ENCODE measurements at regions not wholly inside any gene's neighbourhood (a gene's known extent, or its start where the extent isn't known, plus 50 kb on each side); places are given as distances from the start of the nearest gene placed in this dataset.

DNA sequence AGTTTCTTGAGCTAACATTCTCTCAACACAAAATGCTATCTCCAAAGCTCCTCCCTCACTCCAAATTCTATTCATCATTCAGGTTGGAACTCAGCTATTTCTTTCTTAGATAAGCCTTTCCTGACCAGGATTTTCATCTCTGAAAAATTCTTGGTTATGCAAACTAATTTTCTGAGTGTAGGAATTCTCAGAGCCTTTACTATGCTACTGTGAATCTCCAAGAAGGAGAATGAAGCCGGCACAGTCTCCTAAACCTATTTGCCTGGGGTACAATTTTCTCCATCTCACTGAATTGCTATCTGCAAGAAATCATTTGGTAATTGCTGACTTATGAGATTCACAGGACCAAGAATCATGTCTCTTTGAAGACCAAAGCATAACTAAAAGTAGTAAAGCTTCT lies 325.9 kb upstream of the ESRRG start:
- TF ChIP-seq, protein P1, sequence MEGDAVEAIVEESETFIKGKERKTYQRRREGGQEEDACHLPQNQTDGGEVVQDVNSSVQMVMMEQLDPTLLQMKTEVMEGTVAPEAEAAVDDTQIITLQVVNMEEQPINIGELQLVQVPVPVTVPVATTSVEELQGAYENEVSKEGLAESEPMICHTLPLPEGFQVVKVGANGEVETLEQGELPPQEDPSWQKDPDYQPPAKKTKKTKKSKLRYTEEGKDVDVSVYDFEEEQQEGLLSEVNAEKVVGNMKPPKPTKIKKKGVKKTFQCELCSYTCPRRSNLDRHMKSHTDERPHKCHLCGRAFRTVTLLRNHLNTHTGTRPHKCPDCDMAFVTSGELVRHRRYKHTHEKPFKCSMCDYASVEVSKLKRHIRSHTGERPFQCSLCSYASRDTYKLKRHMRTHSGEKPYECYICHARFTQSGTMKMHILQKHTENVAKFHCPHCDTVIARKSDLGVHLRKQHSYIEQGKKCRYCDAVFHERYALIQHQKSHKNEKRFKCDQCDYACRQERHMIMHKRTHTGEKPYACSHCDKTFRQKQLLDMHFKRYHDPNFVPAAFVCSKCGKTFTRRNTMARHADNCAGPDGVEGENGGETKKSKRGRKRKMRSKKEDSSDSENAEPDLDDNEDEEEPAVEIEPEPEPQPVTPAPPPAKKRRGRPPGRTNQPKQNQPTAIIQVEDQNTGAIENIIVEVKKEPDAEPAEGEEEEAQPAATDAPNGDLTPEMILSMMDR (IDR thresholded peaks at IDR 0.05; ENCODE audit: low read depth, low read length): no peak
- TF ChIP-seq EZH2phosphoT487 (IDR thresholded peaks at IDR 0.05; ENCODE audit: low read depth): no peak

All from OCI-LY3 (cell line).